Esophagus mucosa (tissue), 1 donor: ENCODE measurements at regions not wholly inside any gene's neighbourhood (a gene's known extent, or its start where the extent isn't known, plus 50 kb on each side); places are given as distances from the start of the nearest gene placed in this dataset.
"Not testable (repeated sequence)": the region's sequence is repeated elsewhere in the genome, so short reads cannot be mapped to it uniquely, and the experiment has no call there.

ENCODE experiments used
- ATAC-seq: fragments of 200-7000 bp; cut with Tn5 transposase; one replicate; pipeline ENCODE4 v1.9.1; 2020
- donor health status: DM: yes; HTN: yes; CAD: no.

GRCh38 chr4:89492581-89493071, 185.0 kb upstream of the GPRIN3 start:
- peak; percentile 47 for ATAC-seq

- no peak for ATAC-seq
Measured at GRCh38 chr4:89491761-89492160, 184.2 kb upstream of the GPRIN3 start.

DNA sequence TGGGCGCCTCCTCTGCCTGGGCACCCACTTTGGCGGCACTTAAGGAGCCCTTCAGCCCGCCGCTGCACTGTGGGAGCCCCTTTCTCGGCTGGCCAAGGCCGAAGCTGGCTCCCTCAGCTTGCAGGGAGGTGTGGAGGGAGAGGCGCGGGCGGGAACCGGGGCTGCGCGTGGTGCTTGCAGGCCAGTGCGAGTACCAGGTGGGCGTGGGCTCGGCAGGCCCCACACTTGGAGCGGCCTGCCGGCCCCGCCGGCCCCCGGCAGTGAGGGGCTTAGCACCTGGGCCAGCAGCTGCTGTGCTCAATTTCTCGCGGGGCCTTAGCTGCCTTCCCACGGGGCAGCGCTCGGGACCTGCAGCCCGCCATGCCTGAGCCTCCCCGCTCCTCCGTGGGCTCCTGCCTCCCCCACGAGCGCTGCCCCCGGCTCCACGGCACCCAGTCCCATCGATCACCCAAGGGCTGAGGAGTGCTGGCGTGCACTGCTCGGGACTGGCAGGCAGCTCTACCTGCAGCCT, 182.4 kb upstream of the GPRIN3 start:
- not testable (repeated sequence) for ATAC-seq

- no peak for ATAC-seq
Measured at GRCh38 chr4:89489338-89489771, 181.8 kb upstream of the GPRIN3 start.

- no peak for ATAC-seq
Measured at GRCh38 chr4:89488736-89489135, 181.1 kb upstream of the GPRIN3 start.

DNA sequence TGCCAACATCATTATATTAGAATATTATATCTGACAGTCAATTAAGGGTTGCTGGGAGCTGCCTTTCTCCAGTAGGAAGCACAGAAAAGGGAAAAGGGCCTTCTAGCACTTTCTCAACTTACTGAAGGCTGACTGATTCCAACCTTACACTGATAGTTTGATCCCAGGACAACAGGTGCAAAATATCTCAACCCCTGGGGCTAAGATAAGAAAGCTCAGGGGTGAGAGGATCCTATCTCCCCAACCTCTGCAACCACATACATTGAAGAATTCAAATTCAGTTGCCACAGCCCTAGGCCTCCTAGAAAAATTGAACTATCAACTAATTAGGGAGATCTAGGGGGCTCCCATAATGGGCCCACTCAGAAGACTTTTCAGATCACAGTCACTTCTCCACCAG, 179.1 kb upstream of the GPRIN3 start:
- ATAC-seq: no peak

GRCh38 chr4:89486042-89486441, 178.4 kb upstream of the GPRIN3 start:
- ATAC-seq: no peak

- no peak for ATAC-seq
Measured at GRCh38 chr4:89483833-89484232, 176.2 kb upstream of the GPRIN3 start.

- ATAC-seq: no peak
Measured at GRCh38 chr4:89482926-89483595, 175.5 kb upstream of the GPRIN3 start.

DNA sequence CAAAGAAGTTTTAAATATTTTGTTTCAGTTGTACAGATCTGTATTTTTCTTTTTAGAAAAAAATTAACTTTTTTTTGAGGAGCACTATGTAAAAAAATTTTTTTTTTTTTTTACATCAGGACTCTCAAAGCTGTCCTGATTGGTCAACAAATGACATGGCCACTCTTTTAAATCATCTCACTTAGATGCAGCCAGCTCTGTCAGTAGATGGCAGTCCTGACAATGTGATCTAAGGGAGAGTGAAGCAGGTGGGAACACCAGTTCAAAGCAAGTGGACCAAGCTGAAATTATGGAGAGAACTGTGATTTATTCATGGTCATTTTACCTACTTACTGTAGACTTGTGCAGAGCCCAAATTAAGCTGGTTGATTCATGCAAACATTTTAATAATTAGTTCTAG, 174.7 kb upstream of the GPRIN3 start:
- no peak for ATAC-seq

- ATAC-seq: peak; percentile 67
Measured at GRCh38 chr4:89469930-89470375, 162.4 kb upstream of the GPRIN3 start.

DNA sequence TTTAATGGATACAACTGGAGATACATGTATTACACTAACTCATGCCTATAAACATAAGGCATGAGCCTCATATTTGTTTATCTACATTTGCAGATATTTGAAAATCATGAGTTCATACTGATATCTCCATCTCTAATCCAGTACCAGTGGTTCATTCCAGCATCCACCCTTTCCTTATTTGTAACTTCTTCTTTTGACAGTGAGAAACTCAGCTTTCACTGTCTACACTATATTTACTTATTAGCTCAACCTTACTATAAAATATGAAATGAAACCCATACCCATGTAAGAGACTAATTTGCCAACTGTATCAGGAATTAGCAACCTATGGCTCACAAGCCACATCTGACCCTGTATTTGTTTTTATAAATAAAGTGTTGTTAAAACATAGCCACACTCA, 161.9 kb upstream of the GPRIN3 start:
- ATAC-seq: no peak

DNA sequence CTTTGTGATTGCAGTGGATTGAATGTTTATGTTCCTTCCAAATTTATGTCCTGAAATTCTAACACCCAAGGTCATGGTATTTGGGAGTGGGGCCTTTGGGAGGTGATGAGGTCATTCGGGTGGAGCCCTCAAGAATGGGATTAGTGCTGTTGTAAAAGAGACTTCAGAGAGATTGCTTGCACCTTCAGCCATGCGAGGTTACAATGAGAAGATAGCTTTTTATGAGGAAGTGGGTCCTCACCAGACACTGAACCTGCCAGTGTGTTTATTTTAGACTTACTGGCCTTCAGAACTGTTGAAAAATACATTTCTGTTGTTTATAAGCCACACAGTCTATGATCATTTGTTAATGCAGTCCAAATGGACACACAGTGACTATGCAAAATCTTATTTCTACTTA, 161.0 kb upstream of the GPRIN3 start:
- ATAC-seq: no peak

DNA sequence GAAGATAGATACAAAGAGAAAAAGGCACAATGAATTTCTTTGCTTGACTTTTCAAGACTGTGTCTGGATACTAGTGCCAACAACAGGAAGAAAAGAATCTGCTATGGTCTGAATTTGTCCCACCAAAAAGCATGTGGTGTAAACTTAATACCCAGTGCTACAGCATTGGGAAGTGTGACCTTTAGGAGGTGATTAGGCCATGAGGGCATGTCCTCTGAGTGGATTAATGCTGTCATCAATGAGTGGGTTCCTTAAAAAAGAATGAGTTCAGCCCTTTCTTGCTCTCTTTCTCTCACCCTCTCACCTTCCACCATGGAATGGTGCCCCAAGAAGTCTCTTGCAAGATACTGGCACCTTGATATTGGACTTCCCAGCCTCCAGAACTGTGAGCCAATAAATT, 155.7 kb upstream of the GPRIN3 start:
- no peak for ATAC-seq

DNA sequence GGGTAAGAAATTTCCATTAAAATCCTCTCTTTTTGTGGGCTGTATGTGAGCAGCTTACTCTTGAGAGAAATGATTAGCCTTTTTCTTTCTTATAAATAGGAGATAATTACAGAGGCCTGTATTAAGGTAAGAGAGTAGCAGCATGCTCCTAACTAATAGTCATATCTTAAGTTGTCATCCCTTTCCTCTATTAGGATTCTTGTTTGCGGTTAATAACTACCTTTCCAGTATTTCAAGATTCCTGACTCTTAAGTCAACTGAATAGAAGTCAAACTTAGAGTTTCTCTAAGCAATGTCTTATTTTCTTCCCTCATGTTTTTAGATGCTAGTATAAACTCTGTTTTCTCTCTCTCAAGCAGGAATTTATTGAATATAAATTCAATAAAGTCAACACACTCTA, 139.9 kb upstream of the GPRIN3 start:
- ATAC-seq: no peak

- no peak for ATAC-seq
Measured at GRCh38 chr4:89446193-89446592, 138.6 kb upstream of the GPRIN3 start.

DNA sequence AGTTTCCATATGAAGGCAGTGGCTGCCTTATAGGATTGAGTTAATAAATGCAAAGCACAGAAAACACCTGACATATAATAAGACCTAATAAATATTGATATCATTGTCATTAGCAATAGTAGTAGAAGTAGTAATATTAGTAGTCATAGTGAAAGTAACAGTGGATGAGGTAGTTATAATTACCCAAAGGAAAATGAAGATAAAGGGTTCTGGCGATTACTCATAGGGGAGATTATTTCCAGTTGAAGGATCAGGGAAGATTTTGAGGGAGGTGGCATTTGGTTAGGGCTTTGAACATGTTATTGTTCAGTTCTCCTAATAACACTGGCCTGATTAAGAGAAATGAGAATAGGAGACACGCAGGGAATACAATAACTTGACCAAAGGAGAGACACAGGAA, 131.9 kb upstream of the GPRIN3 start:
- ATAC-seq: no peak

DNA sequence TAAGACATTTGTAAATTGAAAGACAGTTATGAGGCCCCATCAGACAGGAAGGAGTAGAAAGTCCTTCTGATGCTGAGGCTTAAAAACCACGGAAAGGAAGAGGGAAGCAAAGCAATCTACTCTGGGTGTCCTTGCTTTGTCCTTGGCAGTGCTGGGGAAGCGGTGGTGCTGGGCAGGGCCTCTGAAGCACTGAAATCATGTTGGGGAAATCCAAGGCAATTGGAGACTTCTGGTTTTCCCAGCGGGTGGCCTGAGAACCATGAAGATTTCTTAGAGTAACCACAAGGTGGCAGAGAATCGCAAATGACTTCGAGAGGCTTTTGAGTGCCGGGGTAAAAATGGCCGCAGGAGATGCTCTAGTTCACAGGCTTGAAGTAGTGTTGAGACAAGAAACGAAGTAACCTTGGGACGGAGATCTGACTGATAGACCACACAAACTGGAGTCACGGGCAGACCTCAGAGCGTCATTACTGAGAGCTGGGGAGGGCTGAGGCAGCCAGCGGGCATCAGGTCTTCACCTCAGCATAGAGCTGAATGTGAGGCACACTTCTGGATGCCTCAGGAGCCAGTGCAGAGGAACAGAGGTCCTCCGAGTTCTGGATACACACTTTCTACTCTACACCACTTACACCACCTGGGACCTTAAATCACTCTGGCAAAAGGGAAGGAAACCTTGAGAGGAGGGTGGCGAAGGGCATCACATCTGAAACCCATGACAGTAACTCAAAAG, 130.7 kb upstream of the GPRIN3 start:
- ATAC-seq: peak; percentile 15

- peak; percentile 43 for ATAC-seq
Measured at GRCh38 chr4:89434364-89434988, 126.9 kb upstream of the GPRIN3 start.

GRCh38 chr4:89427782-89428181, 120.2 kb upstream of the GPRIN3 start:
- ATAC-seq: no peak

DNA sequence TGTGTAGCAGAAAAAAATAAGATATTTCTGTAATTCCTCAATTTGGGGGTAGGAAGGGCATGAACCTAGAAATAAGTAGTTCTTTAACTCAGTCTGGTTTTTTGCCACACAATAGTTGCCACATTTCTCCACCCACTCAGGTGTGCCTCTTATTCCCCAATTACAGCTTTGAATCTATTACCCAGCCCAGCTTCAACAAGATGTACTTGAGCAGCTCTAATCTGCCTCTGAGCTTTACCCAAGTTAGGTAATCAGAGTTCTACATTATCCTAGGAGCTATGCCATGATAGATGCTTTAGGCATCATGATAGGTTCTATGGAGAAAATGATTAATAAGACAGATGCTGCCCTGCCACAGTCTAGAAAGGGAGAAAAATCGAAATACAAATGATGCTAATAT, 117.4 kb upstream of the GPRIN3 start:
- ATAC-seq: no peak

GRCh38 chr4:89422441-89422990, 114.9 kb upstream of the GPRIN3 start:
- no peak for ATAC-seq

GRCh38 chr4:89420507-89420906, 112.9 kb upstream of the GPRIN3 start:
- no peak for ATAC-seq
